Medulla oblongata (tissue), 1 donor: ENCODE measurements at regions not wholly inside any gene's neighbourhood (a gene's known extent, or its start where the extent isn't known, plus 50 kb on each side); places are given as distances from the start of the nearest gene placed in this dataset.

Source experiments
- DNase-seq: peaks from one replicate; pipeline ENCODE4 v3.0.0-alpha.2; 2015; ENCODE audit errors: extremely low spot score

DNA sequence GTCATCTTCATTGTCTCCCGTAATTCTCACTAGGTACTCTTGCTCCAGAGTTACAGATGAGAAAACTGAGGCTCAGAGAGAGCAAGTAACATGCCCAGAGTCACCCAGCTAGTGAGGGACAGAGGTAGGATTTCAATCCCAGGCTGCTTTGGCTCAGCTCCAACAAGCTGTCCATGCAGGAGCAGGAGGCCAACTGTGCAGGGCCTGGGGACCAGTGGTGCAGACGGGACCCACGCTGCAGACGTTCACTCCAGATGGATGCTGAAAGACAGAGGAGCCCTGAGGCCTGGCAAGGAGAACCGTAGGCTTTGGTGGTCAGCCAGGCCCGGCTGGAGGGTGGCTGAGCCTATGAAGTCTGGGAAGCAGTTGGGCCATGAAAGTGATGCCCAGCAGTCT, 102.6 kb downstream of the MCFD2 start:
- no peak for DNase-seq
